ENCODE measurements at regions not wholly inside any gene's neighbourhood (a gene's known extent, or its start where the extent isn't known, plus 50 kb on each side); places are given as distances from the start of the nearest gene placed in this dataset.

- H3K4me2 ChIP-seq (ENCODE audit: low read length), result no peak overlapping the region
- H3K4me3 ChIP-seq (ENCODE audit: low read depth, low read length, poor library complexity, severe bottlenecking), result no peak overlapping the region
- no peaks in the 10 kb centered on the region for H3K27me3 ChIP-seq (ENCODE audit: insufficient read depth, low read length)
- no peaks in the 10 kb centered on the region for H4K20me1 ChIP-seq (ENCODE audit: insufficient read depth, low read length)
- no peaks in the 10 kb centered on the region for H3K9me3 ChIP-seq (ENCODE audit: low read length)
- H3K9me2 ChIP-seq (ENCODE audit: low read depth, low read length), result no peaks in the 10 kb centered on the region
- no peaks in the 10 kb centered on the region for H3K4me1 ChIP-seq (ENCODE audit: insufficient read depth, low read length, severe bottlenecking)
- no peak for TF ChIP-seq EZH2 (IDR thresholded peaks at IDR 0.05; ENCODE audit: borderline replicate concordance, low read length)
- no peak for TF ChIP-seq CTCF (IDR thresholded peaks at IDR 0.05; ENCODE audit: low read length)
- H3K9ac ChIP-seq (ENCODE audit: low read length), result no peak overlapping the region
- no peak overlapping the region for H3K27ac ChIP-seq (ENCODE audit: low read depth, low read length, poor library complexity, severe bottlenecking)
- no peak overlapping the region for H2AFZ ChIP-seq (ENCODE audit: low read length)
- H3K79me2 ChIP-seq (ENCODE audit: insufficient read depth, low read length), result no peaks in the 10 kb centered on the region
- no peaks in the 10 kb centered on the region for H3K36me3 ChIP-seq (ENCODE audit: insufficient read depth, low read length)
- H3F3A ChIP-seq (ENCODE audit: insufficient read depth, low read length), result no peaks in the 10 kb centered on the region
These were observed 498.9 kb downstream of the ADGRL2 start for GRCh38 chr1:82299656-82300055.

GRCh38 chr1:82299056-82299455 is 498.3 kb downstream of the ADGRL2 start:
- H3K4me3 ChIP-seq (ENCODE audit: low read depth, low read length, poor library complexity, severe bottlenecking), result no peak overlapping the region
- H2AFZ ChIP-seq (ENCODE audit: low read length), result no peak overlapping the region
- no peak for TF ChIP-seq CTCF (IDR thresholded peaks at IDR 0.05; ENCODE audit: low read length)
- no peak for TF ChIP-seq EZH2 (IDR thresholded peaks at IDR 0.05; ENCODE audit: borderline replicate concordance, low read length)
- no peak overlapping the region for H3K9ac ChIP-seq (ENCODE audit: low read length)
- H3K4me2 ChIP-seq (ENCODE audit: low read length), result no peak overlapping the region
- no peak overlapping the region for H3K27ac ChIP-seq (ENCODE audit: low read depth, low read length, poor library complexity, severe bottlenecking)
- no peaks in the 10 kb centered on the region for H3K9me3 ChIP-seq (ENCODE audit: low read length)
- H3K36me3 ChIP-seq (ENCODE audit: insufficient read depth, low read length), result no peaks in the 10 kb centered on the region
- no peaks in the 10 kb centered on the region for H3K79me2 ChIP-seq (ENCODE audit: insufficient read depth, low read length)
- H3K9me2 ChIP-seq (ENCODE audit: low read depth, low read length), result no peaks in the 10 kb centered on the region
- H3F3A ChIP-seq (ENCODE audit: insufficient read depth, low read length), result no peaks in the 10 kb centered on the region
- no peaks in the 10 kb centered on the region for H3K4me1 ChIP-seq (ENCODE audit: insufficient read depth, low read length, severe bottlenecking)
- no peaks in the 10 kb centered on the region for H4K20me1 ChIP-seq (ENCODE audit: insufficient read depth, low read length)
- H3K27me3 ChIP-seq (ENCODE audit: insufficient read depth, low read length), result no peaks in the 10 kb centered on the region

DNA sequence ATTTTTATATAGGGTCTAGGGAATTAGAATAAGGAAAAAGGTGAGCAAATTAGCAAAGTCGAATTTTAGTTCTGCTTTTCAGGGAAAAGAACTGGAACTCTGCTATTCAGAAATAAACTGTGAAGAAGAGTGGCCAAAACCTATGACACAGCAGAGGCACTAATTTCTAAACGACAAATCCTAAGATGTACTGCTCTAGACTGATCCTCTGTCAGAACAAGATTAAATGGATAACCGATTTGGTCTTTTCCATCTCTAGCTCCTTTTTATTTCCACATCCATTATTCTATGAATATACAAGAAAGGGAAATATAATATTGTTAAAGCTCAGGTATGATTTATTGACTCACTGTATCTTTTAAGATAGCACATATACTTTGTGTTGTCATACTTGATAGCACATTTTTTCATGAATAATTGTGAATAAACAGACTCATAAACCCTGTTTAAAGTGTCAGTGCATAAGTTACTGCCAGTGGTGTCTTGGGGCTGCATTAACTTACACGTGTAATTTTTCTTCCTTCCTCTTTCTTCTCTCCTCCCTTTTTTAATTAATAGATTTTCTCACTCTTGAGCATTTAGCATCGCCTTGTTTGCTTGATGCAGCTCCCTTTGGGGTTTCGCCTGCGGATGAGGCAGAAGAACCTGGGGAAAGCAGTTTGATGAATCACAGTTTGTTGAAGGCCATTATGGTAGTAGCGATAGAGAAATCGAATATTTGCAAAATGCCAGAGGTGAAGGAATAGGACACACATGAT is 496.6 kb downstream of the ADGRL2 start:
- TF ChIP-seq CTCF (IDR thresholded peaks at IDR 0.05; ENCODE audit: low read length) (no peak), EZH2 (IDR thresholded peaks at IDR 0.05; ENCODE audit: borderline replicate concordance, low read length) (no peak)
- Histone ChIP-seq H3K27ac (ENCODE audit: low read depth, low read length, poor library complexity, severe bottlenecking) (no peak overlapping the region), H2AFZ (ENCODE audit: low read length) (no peak overlapping the region), H3K9ac (ENCODE audit: low read length) (no peak overlapping the region), H3K4me2 (ENCODE audit: low read length) (no peak overlapping the region), H3K4me3 (ENCODE audit: low read depth, low read length, poor library complexity, severe bottlenecking) (no peak overlapping the region), H3K79me2 (ENCODE audit: insufficient read depth, low read length) (no peaks in the 10 kb centered on the region), H3K9me3 (ENCODE audit: low read length) (no peaks in the 10 kb centered on the region), H3F3A (ENCODE audit: insufficient read depth, low read length) (no peaks in the 10 kb centered on the region), H3K9me2 (ENCODE audit: low read depth, low read length) (no peaks in the 10 kb centered on the region), H3K27me3 (ENCODE audit: insufficient read depth, low read length) (no peaks in the 10 kb centered on the region), H3K36me3 (ENCODE audit: insufficient read depth, low read length) (no peaks in the 10 kb centered on the region), H3K4me1 (ENCODE audit: insufficient read depth, low read length, severe bottlenecking) (no peaks in the 10 kb centered on the region), H4K20me1 (ENCODE audit: insufficient read depth, low read length) (no peaks in the 10 kb centered on the region)
